Ishikawa (cell line): ENCODE measurements at regions not wholly inside any gene's neighbourhood (a gene's known extent, or its start where the extent isn't known, plus 50 kb on each side); places are given as distances from the start of the nearest gene placed in this dataset.

Experiments used
- CREB1 ChIP-seq: IDR thresholded peaks from 2 replicates; pipeline ENCODE4 v1.6.1; 2012; ENCODE audit warnings: low read depth
- EP300 ChIP-seq: IDR thresholded peaks from 2 replicates; pipeline ENCODE4 v1.6.1; 2012; ENCODE audit warnings: borderline replicate concordance
- FOXM1 ChIP-seq: IDR thresholded peaks from 2 replicates; pipeline ENCODE4 v1.6.1; 2012; ENCODE audit warnings: low read depth, borderline replicate concordance
- NFIC ChIP-seq: IDR thresholded peaks from 2 replicates; pipeline ENCODE4 v1.6.1; 2012
- RAD21 ChIP-seq: IDR thresholded peaks from 2 replicates; pipeline ENCODE4 v1.6.1; 2012; ENCODE audit warnings: low read depth
- YY1 ChIP-seq: IDR thresholded peaks from 2 replicates; pipeline ENCODE4 v1.6.1; 2012; ENCODE audit warnings: low read depth
- TF ChIP-seq, protein P1 (sequence below): IDR thresholded peaks from 2 replicates; pipeline ENCODE4 v1.6.1; 2012; ENCODE audit warnings: low read depth, mild to moderate bottlenecking
- TF ChIP-seq, protein P2 (sequence below): IDR thresholded peaks from 2 replicates; pipeline ENCODE4 v1.6.1; 2012

DNA sequence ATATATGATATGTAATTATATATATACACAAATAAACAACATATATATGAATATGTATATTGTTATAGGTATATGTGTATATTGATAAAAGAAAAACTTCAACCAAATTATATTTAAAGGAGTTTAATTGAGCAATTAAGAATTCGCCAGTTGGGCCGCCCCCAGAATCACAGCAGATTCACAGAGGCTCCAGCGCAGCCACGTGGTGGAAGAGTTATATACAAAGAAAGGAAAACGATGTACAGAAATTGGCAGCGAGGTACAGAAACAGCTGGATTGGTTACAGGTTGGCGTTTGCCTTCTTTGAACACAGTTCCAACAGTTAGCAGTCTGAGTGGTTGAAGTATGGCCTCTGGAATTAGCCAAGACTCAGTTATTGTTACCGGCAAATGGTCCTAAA is 137.3 kb upstream of the SLC24A5 start:
- no peak for TF ChIP-seq CREB1
- no peak for TF ChIP-seq RAD21
- TF ChIP-seq NFIC = no peak
- no peak for TF ChIP-seq YY1
- no peak for TF ChIP-seq EP300
- TF ChIP-seq, protein P1, sequence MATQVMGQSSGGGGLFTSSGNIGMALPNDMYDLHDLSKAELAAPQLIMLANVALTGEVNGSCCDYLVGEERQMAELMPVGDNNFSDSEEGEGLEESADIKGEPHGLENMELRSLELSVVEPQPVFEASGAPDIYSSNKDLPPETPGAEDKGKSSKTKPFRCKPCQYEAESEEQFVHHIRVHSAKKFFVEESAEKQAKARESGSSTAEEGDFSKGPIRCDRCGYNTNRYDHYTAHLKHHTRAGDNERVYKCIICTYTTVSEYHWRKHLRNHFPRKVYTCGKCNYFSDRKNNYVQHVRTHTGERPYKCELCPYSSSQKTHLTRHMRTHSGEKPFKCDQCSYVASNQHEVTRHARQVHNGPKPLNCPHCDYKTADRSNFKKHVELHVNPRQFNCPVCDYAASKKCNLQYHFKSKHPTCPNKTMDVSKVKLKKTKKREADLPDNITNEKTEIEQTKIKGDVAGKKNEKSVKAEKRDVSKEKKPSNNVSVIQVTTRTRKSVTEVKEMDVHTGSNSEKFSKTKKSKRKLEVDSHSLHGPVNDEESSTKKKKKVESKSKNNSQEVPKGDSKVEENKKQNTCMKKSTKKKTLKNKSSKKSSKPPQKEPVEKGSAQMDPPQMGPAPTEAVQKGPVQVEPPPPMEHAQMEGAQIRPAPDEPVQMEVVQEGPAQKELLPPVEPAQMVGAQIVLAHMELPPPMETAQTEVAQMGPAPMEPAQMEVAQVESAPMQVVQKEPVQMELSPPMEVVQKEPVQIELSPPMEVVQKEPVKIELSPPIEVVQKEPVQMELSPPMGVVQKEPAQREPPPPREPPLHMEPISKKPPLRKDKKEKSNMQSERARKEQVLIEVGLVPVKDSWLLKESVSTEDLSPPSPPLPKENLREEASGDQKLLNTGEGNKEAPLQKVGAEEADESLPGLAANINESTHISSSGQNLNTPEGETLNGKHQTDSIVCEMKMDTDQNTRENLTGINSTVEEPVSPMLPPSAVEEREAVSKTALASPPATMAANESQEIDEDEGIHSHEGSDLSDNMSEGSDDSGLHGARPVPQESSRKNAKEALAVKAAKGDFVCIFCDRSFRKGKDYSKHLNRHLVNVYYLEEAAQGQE = no peak
- TF ChIP-seq, protein P2, sequence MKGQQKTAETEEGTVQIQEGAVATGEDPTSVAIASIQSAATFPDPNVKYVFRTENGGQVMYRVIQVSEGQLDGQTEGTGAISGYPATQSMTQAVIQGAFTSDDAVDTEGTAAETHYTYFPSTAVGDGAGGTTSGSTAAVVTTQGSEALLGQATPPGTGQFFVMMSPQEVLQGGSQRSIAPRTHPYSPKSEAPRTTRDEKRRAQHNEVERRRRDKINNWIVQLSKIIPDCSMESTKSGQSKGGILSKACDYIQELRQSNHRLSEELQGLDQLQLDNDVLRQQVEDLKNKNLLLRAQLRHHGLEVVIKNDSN = no peak
- no peak for TF ChIP-seq FOXM1
